Stimulated activated naive CD8-positive, alpha-beta T cell treated with anti-CD3 and anti-CD28 coated beads, Interleukin-15, Interleukin-2, amounts not matched to agents 100 U/mL and 50 U/mL, for 24 hours (primary cell): ENCODE measurements at regions not wholly inside any gene's neighbourhood (a gene's known extent, or its start where the extent isn't known, plus 50 kb on each side); places are given as distances from the start of the nearest gene placed in this dataset.

Experiments used
- ATAC-seq: fragments of 150-1000 bp; cut with Tn5 transposase; one replicate; pipeline ENCODE4 v1.10.0; 2021
- DNase-seq: peaks from one replicate; pipeline ENCODE4 v3.0.0; 2021

- no peak for DNase-seq
- ATAC-seq = no peak
Observed at GRCh38 chr21:39022863-39023693, 160.2 kb downstream of the PSMG1 start.

- DNase-seq (no peak), ATAC-seq (no peak)
Observed at GRCh38 chr21:39022466-39022862, 160.8 kb downstream of the PSMG1 start.

- DNase-seq = no peak
- ATAC-seq = no peak
Observed at GRCh38 chr21:39022035-39022434, 161.2 kb downstream of the PSMG1 start.

GRCh38 chr21:39021478-39021832 lies 161.8 kb downstream of the PSMG1 start:
- DNase-seq (no peak), ATAC-seq (no peak)

- no peak for DNase-seq
- no peak for ATAC-seq
Observed at GRCh38 chr21:39020751-39021477, 162.3 kb downstream of the PSMG1 start.

- DNase-seq (no peak), ATAC-seq (no peak)
Observed at GRCh38 chr21:39018730-39019129, 164.5 kb downstream of the PSMG1 start.

- peak; percentile 49 for ATAC-seq
Observed at GRCh38 chr21:39016740-39017315, 166.4 kb downstream of the PSMG1 start.

GRCh38 chr21:39014747-39015146 lies 168.5 kb downstream of the PSMG1 start:
- no peak for ATAC-seq
- no peak for DNase-seq

More at GRCh38 chr21:39016740-39017315, 166.4 kb downstream of the PSMG1 start:
- DNase-seq = no peak

GRCh38 chr21:39012326-39013230 lies 170.7 kb downstream of the PSMG1 start:
- DNase-seq = no peak
- no peak for ATAC-seq

- DNase-seq = no peak
- ATAC-seq = no peak
Observed at GRCh38 chr21:39011911-39012310, 171.3 kb downstream of the PSMG1 start.

GRCh38 chr21:39010629-39011404 lies 172.4 kb downstream of the PSMG1 start:
- no peak for ATAC-seq
- no peak for DNase-seq

GRCh38 chr21:39009587-39010225 lies 173.5 kb downstream of the PSMG1 start:
- ATAC-seq (no peak), DNase-seq (no peak)

- ATAC-seq = no peak
- DNase-seq = no peak
Observed at GRCh38 chr21:39007985-39008384, 175.3 kb downstream of the PSMG1 start.

- no peak for ATAC-seq
- no peak for DNase-seq
Observed at GRCh38 chr21:39007532-39007931, 175.7 kb downstream of the PSMG1 start.

GRCh38 chr21:39006571-39007311 lies 176.5 kb downstream of the PSMG1 start:
- DNase-seq = no peak
- ATAC-seq = no peak

GRCh38 chr21:39005502-39005787 lies 177.8 kb downstream of the PSMG1 start:
- DNase-seq = no peak

GRCh38 chr21:39004634-39005501 lies 178.4 kb downstream of the PSMG1 start:
- ATAC-seq = no peak

More at GRCh38 chr21:39005502-39005787, 177.8 kb downstream of the PSMG1 start:
- no peak for ATAC-seq

GRCh38 chr21:39003982-39004633 lies 179.1 kb downstream of the PSMG1 start:
- ATAC-seq (peak; percentile 60), DNase-seq (no peak)

More at GRCh38 chr21:39004634-39005501, 178.4 kb downstream of the PSMG1 start:
- DNase-seq = no peak

GRCh38 chr21:39001341-39001740 lies 181.9 kb downstream of the PSMG1 start:
- ATAC-seq = no peak
- DNase-seq = no peak
